ENCODE measurements at regions not wholly inside any gene's neighbourhood (a gene's known extent, or its start where the extent isn't known, plus 50 kb on each side); places are given as distances from the start of the nearest gene placed in this dataset.
A peak's percentile ranks its signal among the peaks of the same experiment; 100 is the strongest.
"Not testable (repeated sequence)": the region's sequence is repeated elsewhere in the genome, so short reads cannot be mapped to it uniquely, and the experiment has no call there.

DNA sequence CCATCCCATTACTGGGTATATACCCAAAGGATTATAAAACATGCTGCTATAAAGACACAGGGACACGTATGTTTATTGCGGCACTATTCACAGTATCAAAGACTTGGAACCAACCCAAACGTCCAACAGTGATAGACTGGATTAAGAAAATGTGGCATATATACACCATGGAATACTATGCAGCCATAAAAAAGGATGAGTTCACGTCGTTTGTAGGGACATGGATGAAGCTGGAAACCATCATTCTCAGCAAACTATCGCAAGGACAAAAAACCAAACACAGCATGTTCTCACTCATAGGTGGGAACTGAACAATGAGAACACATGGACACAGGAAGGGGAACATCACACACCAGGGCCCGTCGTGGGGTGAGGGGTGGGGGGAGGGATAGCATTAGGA is 106.1 kb downstream of the CHD1L start:
- not testable (repeated sequence) for DNase-seq (ENCODE audit: low read depth, low spot score)

DNA sequence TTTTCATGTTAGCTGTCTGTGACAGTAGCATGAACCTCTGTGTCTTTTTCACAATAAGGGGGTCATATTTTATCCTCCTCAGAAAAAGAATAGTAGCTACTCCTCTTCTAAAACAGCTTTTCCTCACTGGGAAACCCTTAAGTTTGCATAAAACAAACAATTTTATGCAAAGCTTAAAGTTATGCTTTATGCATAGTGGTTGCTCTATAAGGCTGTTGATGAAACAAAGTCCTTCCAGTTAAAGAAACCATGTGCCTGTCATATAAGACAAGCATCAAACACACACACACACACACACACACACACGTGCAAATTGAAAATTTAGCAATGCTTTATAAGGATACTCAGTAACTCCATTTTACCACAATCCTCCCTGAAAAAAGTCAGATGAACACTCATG is 107.0 kb downstream of the CHD1L start:
- no peak for DNase-seq (ENCODE audit: low read depth, low spot score)

DNA sequence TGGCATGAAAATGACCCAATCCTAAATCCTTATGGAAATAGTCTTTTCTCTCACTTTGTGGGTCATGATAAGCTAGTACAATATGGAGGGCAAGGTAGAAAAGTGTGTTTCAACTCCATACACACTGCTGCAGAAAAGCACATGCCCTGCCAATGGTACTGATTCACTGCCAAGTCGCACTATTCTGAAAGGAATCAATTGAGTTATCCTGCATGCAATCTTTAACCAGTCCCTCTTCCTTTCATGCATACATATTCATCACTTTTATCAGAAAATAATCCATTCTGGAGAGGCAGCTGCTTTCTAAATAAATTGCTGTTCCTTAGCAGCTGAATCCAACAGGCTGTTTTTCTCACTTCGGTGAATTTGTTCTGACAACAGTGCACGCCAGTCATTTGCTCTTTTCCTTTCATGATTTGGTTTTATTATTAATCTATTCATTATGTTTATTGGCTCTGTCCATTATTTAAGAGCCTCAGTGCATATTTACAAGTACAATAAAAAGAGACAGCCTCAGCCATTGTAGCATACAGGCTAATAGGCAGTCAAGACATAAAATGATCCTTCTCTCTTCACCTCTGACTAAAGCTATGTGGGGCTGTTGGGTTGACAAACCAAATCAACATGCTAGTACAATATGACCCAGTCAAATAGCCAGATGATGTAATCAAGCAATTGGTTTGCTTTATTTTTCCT is 108.8 kb downstream of the CHD1L start:
- no peak for DNase-seq (ENCODE audit: low read depth, low spot score)

DNA sequence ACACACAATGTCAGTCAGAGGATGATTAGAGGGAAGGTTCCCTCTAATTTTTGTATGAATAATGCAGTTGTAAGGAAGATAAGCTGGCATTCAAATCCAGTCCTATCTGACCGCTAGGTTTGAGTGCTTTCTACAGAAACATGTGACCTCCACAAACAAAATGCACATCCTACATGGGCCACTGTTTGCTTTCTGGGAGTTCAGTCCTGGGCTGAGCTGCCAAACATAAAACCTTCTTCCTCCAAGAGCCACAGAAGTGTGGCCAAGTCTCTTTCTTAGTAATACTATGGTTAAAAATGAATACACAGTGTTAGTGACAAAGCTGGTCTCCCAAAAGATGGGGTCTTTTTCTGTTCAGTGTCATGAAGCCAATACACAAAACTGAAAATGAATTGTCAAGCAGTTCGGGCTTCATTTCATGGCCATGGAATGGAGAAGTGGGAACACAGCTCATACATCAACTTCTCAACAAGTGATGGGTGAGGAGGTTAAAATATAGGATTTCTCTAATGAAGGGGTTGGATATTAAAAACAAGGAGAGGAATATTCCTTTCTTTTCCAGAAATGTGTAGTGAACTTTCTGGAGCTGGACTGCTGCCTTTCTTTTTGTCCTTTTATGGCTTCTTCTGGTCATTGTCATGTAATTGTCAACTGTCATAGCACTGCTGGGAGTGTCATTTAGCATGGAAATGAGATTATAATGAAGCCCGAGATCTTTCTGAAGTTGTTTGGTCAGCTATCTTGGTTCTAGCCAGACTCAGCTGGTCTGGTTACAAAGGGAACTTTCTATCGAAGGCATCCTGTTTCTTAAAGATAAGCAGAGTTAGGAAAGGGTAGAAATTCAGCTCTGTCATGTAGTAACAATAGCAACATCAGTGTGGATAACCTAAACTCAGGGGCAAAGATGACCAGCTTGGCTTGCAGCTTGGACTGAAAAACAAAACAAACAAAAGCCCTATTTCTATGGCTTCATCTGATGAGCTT is 135.1 kb downstream of the CHD1L start:
- DNase-seq (ENCODE audit: low read depth, low spot score), result no peak

DNA sequence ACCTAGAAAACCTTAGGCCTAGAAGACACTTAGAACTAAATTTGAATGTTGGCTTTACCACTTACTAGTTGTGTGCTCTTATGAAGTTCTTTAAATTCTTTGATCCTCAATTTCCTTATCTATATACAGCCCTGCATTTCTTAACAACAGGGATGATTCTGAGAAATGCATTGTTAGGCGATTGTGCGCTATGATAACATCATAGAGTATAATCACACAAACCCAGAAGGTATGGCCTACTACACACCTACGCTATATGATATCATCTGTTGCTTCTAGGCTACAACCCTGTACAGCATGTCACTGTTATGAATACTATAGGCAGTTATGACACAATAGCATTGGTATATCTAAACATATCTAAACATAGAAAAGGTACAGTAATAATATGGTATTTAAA is 137.4 kb downstream of the CHD1L start:
- no peak for DNase-seq (ENCODE audit: low read depth, low spot score)

DNA sequence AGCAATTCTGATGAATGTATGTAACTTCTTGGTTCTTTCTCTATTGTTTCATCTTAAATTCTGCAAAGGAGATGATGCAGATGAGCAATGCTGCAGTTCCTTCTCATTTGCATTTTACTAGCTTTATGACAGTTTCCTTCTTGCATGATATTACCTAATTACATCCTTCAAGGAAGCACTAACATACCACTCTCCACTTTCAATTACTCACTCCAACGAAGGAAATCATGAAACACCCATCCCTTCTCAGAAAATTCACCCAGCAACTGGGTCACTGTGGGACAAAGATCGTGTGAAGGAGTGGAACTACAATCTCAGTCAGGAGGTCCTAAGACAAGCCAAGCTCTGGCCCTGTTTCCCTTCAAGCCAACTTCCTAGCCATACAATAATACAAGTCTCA is 142.3 kb downstream of the CHD1L start:
- DNase-seq (ENCODE audit: low read depth, low spot score), result no peak

DNA sequence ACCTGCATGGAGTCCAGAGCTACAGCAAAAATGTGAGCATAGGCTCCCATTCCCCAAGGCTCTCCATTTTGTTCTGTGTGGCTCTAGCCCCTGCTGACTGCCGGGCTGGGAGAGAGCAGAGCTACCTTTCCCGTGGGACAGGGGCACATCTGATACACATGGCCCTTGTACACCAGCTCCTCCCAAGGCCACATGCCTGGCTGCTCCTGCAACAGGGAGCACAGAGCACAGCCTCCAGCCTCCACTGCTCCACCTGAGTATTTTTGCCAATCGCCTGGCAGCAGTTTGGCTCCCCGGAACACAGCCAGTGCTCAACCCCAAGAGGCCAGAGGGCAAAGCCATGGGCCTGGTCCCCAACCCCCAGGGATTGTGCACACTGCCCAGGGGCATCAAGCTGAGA is 146.5 kb downstream of the CHD1L start:
- DNase-seq (ENCODE audit: low read depth, low spot score), result no peak

DNA sequence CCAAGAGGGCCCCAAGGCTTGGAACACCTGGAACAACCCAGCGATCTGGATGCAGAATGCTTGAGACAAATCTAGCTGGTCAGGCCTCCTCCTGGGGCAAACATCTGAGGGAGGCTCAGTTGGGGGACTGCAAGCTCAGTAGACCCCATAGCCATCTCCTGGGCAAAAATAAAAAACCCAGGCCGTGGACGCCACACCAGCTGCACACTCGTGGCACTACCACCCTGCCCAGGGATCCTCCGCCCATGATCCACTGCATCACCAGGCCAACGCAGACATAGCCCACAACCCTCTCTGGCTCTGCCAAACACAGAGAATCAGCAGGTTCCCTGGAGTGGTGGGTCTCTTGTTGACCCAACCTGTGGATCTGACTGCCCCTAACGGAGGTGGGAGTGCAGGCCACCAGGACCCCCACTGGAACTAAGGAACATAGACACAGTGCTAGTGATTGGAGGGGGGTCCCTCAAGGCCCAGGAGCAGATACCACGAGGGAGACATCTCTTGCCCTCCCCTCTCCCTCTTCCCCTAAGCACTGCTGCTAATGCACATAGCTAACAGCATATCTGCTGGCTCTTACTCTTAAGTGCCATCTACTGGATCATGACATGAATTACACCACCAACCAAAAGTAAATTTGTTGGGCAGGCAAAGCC is 147.2 kb downstream of the CHD1L start:
- peak; percentile 21 for DNase-seq (ENCODE audit: low read depth, low spot score)

DNA sequence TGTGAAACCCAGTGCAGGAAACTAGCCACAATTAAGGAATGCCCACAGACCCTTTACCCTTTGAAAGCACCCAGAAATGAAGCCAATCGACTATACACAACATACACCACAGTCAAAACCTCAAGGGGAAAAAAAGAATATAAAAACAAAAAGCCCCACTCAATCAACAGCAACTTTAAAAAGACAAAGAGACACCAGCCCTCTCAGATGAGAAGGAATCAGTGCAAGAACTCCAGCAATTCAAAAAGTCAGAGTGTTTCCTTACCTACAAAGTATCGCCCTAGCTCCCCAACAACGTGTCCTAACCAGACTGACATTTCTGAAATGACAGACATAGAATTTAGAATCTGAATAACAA is 147.7 kb downstream of the CHD1L start:
- no peak for DNase-seq (ENCODE audit: low read depth, low spot score)

DNA sequence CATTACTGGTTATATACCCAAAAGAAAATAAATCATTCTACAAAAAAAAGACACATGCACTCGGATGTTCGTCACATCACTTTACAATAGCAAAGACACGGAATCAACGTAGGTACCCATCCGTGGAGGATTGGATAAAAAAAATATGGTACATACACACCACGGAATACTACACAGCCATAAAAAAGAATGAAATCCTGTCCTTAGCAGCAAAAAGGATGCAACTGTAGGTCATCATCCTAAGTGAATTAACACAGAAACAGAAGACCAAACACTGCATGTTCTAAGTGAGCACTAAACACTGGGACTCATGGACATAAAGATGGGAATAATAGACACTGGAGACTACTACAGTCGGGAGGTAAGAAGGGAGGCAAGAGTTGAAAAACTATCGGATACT is 148.6 kb downstream of the CHD1L start:
- DNase-seq (ENCODE audit: low read depth, low spot score), result no peak

DNA sequence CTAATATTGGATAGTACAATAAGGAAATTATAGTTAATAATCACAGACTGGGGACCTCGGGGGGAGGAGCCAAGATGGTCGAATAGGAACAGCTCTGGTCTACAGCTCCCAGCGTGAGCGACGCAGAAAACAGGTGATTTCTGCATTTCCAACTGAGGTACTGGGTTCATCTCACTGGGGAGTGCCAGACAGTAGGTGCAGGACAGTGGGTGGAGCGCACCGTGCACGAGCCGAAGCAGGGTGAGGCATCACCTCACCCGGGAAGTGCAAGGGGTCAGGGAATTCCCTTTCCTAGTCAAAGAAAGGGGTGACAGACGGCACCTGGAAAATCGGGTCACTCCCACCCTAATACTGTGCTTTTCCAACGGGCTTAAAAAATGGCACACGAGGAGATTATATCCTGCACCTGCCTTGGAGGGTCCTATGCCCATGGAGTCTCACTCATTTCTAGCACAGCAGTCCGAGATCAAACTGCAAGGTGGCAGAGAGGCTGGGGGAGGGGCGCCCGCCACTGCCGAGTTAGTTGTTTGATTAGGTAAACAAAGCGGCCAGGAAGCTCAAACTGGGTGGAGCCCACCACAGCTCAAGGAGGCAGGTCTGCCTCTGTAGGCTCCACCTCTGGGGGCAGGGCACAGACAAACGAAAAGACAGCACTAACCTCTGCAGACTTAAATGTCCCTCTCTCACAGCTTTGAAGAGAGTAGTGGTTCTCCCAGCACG is 138.8 kb upstream of the BCL9 start:
- not testable (repeated sequence) for DNase-seq (ENCODE audit: low read depth, low spot score)

DNA sequence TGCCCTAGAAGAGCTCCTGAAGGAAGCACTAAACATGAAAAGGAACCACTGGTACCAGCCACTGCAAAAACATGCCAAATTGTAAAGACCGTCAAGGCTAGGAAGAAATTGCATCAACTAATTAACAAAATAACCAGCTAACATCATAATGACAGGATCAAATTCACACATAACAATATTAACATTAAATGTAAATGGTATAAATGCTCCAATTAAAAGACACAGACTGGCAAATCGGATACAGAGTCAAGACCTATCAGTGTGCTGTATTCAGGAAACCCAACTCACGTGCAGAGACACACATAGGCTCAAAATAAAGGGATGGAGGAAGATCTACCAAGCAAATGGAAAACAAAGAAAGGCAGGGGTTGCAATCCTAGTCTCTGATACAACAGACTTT is 137.0 kb upstream of the BCL9 start:
- DNase-seq (ENCODE audit: low read depth, low spot score), result not testable (repeated sequence)

DNA sequence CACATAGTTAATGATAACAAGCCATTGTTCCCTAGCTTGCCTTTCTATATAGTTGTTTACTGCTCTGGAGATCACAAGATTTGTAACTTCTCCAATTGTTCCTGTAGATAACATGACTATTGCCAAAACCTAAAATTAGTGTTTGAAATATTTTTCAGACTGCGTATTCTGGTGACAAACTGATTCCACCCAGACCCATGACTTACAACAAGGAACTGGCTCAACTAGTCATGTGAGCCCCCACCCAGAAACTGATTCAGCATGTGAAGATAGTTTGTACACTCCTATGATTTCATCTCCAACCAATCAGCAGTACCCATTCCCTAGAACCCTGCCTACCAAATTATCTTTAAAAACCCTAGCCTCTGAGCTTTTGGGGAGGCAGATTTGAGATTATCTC is 131.4 kb upstream of the BCL9 start:
- DNase-seq (ENCODE audit: low read depth, low spot score), result no peak

DNA sequence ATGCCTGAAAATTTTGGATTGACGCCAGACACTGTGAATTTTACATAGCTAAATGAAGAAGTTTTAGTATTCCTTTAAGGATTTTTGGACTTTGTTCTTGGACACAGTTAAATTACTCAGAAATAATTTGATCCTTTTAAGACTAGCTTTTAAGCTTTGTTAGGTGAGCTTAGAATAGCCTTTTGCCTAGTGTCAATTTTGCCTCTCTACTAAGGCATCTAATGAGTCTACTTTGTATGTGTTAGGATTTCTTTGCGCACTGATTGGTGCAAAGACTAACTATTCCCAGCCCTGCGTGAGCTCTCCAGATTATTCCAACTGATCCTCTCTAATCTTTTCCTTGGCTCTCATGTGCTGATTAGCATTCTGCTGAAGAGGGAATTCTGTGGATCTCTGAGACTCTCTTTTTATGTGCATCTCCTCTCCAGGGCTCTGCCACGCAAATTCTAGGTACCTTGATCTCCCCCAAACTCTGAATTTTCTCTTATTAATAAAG is 128.1 kb upstream of the BCL9 start:
- no peak for DNase-seq (ENCODE audit: low read depth, low spot score)

DNA sequence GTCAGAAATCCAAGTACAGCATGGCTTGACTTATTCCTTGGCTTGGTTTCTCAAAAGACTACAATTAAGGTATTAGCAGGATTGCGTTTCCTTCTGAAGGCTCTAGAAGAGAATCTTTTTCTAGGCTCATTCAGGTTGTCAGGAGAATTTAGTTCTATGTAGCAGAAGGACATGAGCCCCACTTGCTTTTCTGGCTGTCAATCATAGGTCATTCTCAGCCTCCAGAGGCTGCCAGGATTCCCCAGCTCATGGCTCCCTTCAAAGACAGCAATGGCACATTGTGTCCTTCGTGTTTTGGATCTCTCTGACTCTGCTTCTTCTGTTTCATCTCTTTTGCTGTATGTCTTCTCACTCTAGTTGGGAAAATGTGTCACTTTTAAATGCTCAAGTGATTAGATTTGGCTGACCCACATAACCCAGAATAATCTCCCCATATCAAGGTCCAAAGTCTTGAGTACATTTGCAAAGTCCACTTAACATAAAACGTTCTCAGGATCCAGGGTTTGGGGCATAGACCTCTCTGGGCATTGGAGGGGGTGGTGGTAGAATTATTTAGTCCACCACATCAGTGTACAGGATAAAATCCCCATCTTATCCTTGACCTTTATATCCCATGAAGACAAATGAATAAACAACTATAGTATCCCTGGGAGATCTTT is 126.7 kb upstream of the BCL9 start:
- DNase-seq (ENCODE audit: low read depth, low spot score), result no peak

DNA sequence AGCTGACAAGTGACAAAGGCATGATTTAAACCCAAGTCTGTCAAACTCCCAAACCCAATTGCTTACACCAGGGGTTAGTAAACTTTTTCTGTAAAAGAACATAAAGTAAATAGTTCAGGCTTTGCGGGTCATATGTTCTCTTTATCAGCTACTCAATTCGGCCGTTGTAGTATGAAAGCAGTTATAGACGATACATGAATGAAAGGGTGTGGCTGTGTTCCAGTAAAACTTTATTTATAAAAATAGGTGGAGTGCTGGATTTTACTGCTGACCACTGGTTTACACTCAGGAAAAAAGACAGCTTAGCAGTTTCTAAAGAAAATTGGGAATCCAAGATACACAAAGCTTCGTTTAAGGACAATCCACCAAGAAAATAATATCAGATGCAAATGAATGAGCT is 124.3 kb upstream of the BCL9 start:
- DNase-seq (ENCODE audit: low read depth, low spot score), result no peak

DNA sequence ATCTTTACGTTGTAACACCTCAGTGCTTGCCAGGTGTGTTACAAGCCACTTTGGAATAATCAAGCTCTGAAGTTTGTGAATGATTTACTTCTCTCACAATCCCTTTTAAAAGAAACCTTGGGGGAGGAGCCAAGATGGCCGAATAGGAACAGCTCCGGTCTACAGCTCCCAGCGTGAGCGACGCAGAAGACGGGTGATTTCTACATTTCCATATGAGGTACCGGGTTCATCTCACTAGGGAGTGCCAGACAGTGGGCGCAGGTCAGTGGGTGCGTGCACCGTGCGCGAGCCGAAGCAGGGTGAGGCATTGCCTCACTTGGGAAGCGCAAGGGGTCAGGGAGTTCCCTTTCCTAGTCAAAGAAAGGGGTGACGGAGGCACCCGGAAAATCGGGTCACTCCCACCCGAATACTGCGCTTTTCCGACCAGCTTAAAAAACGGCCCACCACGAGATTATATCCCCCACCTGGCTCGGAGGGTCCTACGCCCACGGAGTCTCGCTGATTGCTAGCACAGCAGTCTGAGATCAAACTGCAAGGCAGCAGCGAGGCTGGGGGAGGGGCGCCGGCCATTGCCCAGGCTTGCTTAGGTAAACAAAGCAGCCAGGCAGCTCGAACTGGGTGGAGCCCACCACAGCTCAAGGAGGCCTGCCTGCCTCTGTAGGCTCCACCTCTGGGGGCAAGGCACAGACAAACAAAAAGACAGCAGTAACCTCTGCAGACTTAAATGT is 118.0 kb upstream of the BCL9 start:
- not testable (repeated sequence) for DNase-seq (ENCODE audit: low read depth, low spot score)

DNA sequence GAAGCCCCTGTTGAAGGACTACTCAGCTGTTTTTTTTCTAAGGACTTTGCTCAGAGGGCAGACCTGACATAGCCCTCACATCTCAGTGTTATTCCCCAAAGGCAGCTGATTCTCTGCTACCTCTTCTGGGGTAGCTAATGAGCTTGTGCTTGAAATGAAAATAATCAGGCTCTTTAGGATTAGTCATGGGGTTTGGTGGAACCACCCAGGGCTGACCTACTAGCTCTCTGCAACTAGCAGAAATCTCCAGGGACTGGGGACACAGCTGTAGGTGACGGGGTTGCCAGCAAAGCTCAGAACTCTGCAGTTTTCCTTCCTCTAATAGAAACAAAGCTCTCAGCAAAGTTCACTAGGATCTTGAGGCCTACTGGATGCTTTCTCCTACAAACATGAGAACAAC is 106.4 kb upstream of the BCL9 start:
- no peak for DNase-seq (ENCODE audit: low read depth, low spot score)

DNA sequence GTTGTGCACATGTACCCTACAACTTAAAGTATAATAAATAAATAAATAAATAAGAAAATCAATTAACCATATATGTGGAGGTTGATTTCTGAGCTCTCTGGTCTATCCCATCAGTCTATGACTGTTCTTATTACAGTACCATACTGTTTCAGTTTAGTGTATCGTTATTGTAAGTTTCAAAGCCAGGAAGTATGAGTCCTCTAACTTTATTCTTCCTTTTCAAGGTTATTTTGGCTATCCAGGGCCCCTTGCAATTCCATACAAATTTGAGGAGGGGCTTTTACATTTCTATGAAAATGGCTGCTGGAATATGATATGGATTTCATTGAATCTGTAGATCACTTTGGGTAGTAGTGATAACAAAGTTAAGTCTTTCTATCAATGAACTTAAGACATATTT is 96.9 kb upstream of the BCL9 start:
- DNase-seq (ENCODE audit: low read depth, low spot score), result no peak

DNA sequence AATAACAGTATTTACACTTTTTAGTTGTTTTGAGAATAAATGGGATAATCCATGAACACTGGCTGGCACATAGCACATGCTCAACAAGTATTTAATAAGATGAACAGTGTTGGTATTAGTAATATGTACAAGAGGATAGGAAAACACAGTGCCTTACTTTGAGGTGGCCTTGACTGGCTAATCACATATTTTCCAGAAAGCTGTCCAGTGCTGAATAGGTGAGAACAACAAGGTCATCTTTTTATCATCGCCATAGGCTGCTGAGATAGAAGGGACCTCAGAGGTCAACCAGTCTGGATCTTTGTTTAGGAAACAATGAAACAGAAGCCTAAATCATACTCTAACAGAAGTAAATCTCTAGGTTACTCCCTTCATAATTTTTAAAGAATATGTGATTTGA is 89.7 kb upstream of the BCL9 start:
- no peak for DNase-seq (ENCODE audit: low read depth, low spot score)

DNA sequence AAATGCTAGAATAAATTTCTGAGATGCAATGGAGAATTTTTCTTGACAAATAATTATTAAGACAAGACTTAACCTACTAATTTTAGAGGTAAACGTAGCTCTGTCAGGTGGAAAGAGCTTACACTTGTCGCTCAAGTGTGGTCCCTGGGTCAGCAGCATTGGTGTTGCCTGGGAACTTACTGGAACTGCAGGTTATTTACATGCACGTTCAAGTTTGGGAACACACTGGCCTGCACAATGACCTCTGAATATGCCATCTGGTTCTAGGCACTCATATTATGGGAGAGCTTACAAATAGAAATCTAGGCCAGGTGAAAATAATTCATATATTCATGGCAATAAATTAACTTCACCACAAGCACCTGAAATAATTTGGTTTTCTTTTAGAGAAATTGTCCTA is 88.5 kb upstream of the BCL9 start:
- no peak for DNase-seq (ENCODE audit: low read depth, low spot score)
